Epithelial cell of esophagus (primary cell): ENCODE measurements at regions not wholly inside any gene's neighbourhood (a gene's known extent, or its start where the extent isn't known, plus 50 kb on each side); places are given as distances from the start of the nearest gene placed in this dataset.
A peak's percentile ranks its signal among the peaks of the same experiment; 100 is the strongest.
"Not testable (repeated sequence)": the region's sequence is repeated elsewhere in the genome, so short reads cannot be mapped to it uniquely, and the experiment has no call there.

ENCODE experiments used
- DNase-seq: peaks from one replicate; pipeline ENCODE4 v3.0.0; 2010; ENCODE audit warnings: low read depth
- H3K4me3 ChIP-seq: 2 replicates; pipeline ENCODE4 v1.5.1; 2011; ENCODE audit warnings: mild to moderate bottlenecking, low read length, control low read depth
- CTCF ChIP-seq: IDR thresholded peaks from 2 replicates; pipeline ENCODE4 v1.5.1; 2011; ENCODE audit warnings: low read depth, mild to moderate bottlenecking, low read length, control low read depth, inconsistent platforms; ENCODE audit not compliant: insufficient read depth; ENCODE audit errors: missing control alignments

GRCh38 chr16:9014389-9014788 is 50.7 kb upstream of the USP7 start:
- TF ChIP-seq CTCF: no peak
- no peak for DNase-seq
- H3K4me3 ChIP-seq: no peak overlapping the region

GRCh38 chr16:9015489-9015888 is 51.8 kb upstream of the USP7 start:
- H3K4me3 ChIP-seq: no peak overlapping the region
- no peak for TF ChIP-seq CTCF
- no peak for DNase-seq

- not testable (repeated sequence) for DNase-seq, H3K4me3 ChIP-seq
Measured at GRCh38 chr16:9016005-9016404, 52.3 kb upstream of the USP7 start.

- no peak overlapping the region for H3K4me3 ChIP-seq
- no peak for TF ChIP-seq CTCF
- DNase-seq: no peak
Measured at GRCh38 chr16:9016824-9017223, 53.1 kb upstream of the USP7 start.

- TF ChIP-seq CTCF: no peak
- peak; percentile 71 for DNase-seq
- no peak overlapping the region for H3K4me3 ChIP-seq
Measured at GRCh38 chr16:9027070-9027799, 63.5 kb upstream of the USP7 start.

GRCh38 chr16:9028491-9028890 is 63.0 kb upstream of the HAPSTR1 start:
- H3K4me3 ChIP-seq, DNase-seq: not testable (repeated sequence)

GRCh38 chr16:9031107-9031506 is 60.3 kb upstream of the HAPSTR1 start:
- no peak for TF ChIP-seq CTCF
- H3K4me3 ChIP-seq: no peak overlapping the region
- DNase-seq: no peak

- TF ChIP-seq CTCF: peak; percentile 68
- H3K4me3 ChIP-seq: no peak overlapping the region
- peak; percentile 77 for DNase-seq
Measured at GRCh38 chr16:9033125-9033830, 58.2 kb upstream of the HAPSTR1 start.
